ENCODE measurements at regions not wholly inside any gene's neighbourhood (a gene's known extent, or its start where the extent isn't known, plus 50 kb on each side); places are given as distances from the start of the nearest gene placed in this dataset.
"Not testable (repeated sequence)": the region's sequence is repeated elsewhere in the genome, so short reads cannot be mapped to it uniquely, and the experiment has no call there.

- Histone ChIP-seq H3K27me3 (peaks cover 0 to 13% (median 0%) of the 10 kb centered on the region in 7 donors), H3K36me3 (no peaks in the 10 kb centered on the region), H3K4me1 (no peaks in the 10 kb centered on the region), H3K4me3 (no peak overlapping the region), H3K9me3 (no peaks in the 10 kb centered on the region), H3K27ac (no peak overlapping the region)
- 15 to 21% methylated on average over 1 of the region's 1 CpG for WGBS, 2 donors
- ATAC-seq (no peak), DNase-seq (no peak)
- intact Hi-C loops (cut with DNase I), result no loop called here
- no peak for TF ChIP-seq CTCF (IDR thresholded peaks at IDR 0.05)
Measured at GRCh38 chr1:14404862-14405301, 193.6 kb upstream of the KAZN start.

- TF ChIP-seq CTCF (IDR thresholded peaks at IDR 0.05), result no peak
Measured at GRCh38 chr1:14412235-14412634, 186.2 kb upstream of the KAZN start.

GRCh38 chr1:14413819-14414490 is 184.5 kb upstream of the KAZN start:
- H3K4me3 ChIP-seq, result no peak overlapping the region
- no peak for DNase-seq
- H3K27ac ChIP-seq, result no peak overlapping the region
- no peaks in the 10 kb centered on the region for H3K9me3 ChIP-seq
- H3K36me3 ChIP-seq, result no peaks in the 10 kb centered on the region
- ATAC-seq, result no peak
- peaks cover 0 to 4% (median 0%) of the 10 kb centered on the region in 9 donors for H3K4me1 ChIP-seq
- peaks cover 0 to 19% (median 0%) of the 10 kb centered on the region in 7 donors for H3K27me3 ChIP-seq
- 60 to 70% methylated on average over 5 of the region's 5 CpGs for WGBS, 2 donors
- intact Hi-C loops (cut with DNase I), result no loop called here
- TF ChIP-seq CTCF (IDR thresholded peaks at IDR 0.05), result no peak

More at GRCh38 chr1:14412235-14412634, 186.2 kb upstream of the KAZN start:
- Histone ChIP-seq H3K4me1 (peaks cover 0 to 4% (median 0%) of the 10 kb centered on the region in 9 donors), H3K36me3 (no peaks in the 10 kb centered on the region), H3K4me3 (no peak overlapping the region), H3K27me3 (peaks cover 0 to 17% (median 0%) of the 10 kb centered on the region in 7 donors), H3K27ac (no peak overlapping the region), H3K9me3 (no peaks in the 10 kb centered on the region)
- no peak for ATAC-seq
- no peak for DNase-seq
- intact Hi-C loops (cut with DNase I), result no loop called here

GRCh38 chr1:14415396-14415795 is 183.1 kb upstream of the KAZN start:
- peaks cover 0 to 4% (median 0%) of the 10 kb centered on the region in 9 donors for H3K4me1 ChIP-seq
- TF ChIP-seq CTCF (IDR thresholded peaks at IDR 0.05), result no peak
- 45 to 55% methylated on average over 3 of the region's 3 CpGs for WGBS, 2 donors
- H3K27ac ChIP-seq, result no peak overlapping the region
- intact Hi-C loops (cut with DNase I), result no loop called here
- H3K4me3 ChIP-seq, result no peak overlapping the region
- H3K36me3 ChIP-seq, result no peaks in the 10 kb centered on the region
- DNase-seq (no peak), ATAC-seq (no peak)
- no peaks in the 10 kb centered on the region for H3K9me3 ChIP-seq
- peaks cover 0 to 12% (median 0%) of the 10 kb centered on the region in 7 donors for H3K27me3 ChIP-seq

GRCh38 chr1:14419778-14420218 is 178.7 kb upstream of the KAZN start:
- DNase-seq; ATAC-seq; H3K4me1 ChIP-seq; H3K9me3 ChIP-seq; H3K4me3 ChIP-seq; H3K27ac ChIP-seq; H3K36me3 ChIP-seq; intact Hi-C loops (cut with DNase I): not testable (repeated sequence)
- peaks cover 0 to 12% (median 0%) of the 10 kb centered on the region in 7 donors for H3K27me3 ChIP-seq
- 90 to 91% methylated on average over 15 of the region's 15 CpGs for WGBS, 2 donors

Data from heart right ventricle (tissue), 16 donors.